ENCODE measurements at regions not wholly inside any gene's neighbourhood (a gene's known extent, or its start where the extent isn't known, plus 50 kb on each side); places are given as distances from the start of the nearest gene placed in this dataset.

- no peak for TF ChIP-seq CTCF (IDR thresholded peaks at IDR 0.05 in 8 of 11, conservative IDR thresholded peaks at IDR 0.05 in 3 of 11)
- no peak for TF ChIP-seq POLR2AphosphoS5 (IDR thresholded peaks at IDR 0.05)
These were observed 216.9 kb downstream of the AUH start for GRCh38 chr9:91144769-91145168.
